Natural killer cell (primary cell): ENCODE measurements at regions not wholly inside any gene's neighbourhood (a gene's known extent, or its start where the extent isn't known, plus 50 kb on each side); places are given as distances from the start of the nearest gene placed in this dataset.

Experiments used
- ATAC-seq, 3 donors: fragments of 150-1000 bp in 2 of 3; fragments of 200-7000 bp in 1 of 3; cut with Tn5 transposase; 1 replicate in 1 of 3; 2 replicates in 2 of 3; pipeline ENCODE4 v1.10.0; 2021; ENCODE audit warnings: mild to moderate bottlenecking in 2 of 3, moderate library complexity in 2 of 3
- DNase-seq, 2 donors: peaks; one replicate each; pipeline versions ENCODE4 v3.0.0 to v3.0.0-alpha.2; 2013 to 2021; ENCODE audit warnings: mixed read lengths in 1 of 2
- H3K27ac ChIP-seq: one replicate; pipeline ENCODE4 v1.5.1; 2013; ENCODE audit warnings: mild to moderate bottlenecking, low read length
- H3K27me3 ChIP-seq: one replicate; pipeline ENCODE4 v1.6.1; 2013; ENCODE audit warnings: low read length; ENCODE audit not compliant: control insufficient read depth, insufficient read depth
- H3K36me3 ChIP-seq: one replicate; pipeline ENCODE4 v1.6.1; 2013; ENCODE audit warnings: low read length; ENCODE audit not compliant: control insufficient read depth, insufficient read depth
- H3K4me1 ChIP-seq: one replicate; pipeline ENCODE4 v1.6.1; 2013; ENCODE audit warnings: low read length; ENCODE audit not compliant: control insufficient read depth, insufficient read depth
- H3K4me3 ChIP-seq: one replicate; pipeline ENCODE4 v1.5.1; 2013; ENCODE audit warnings: low read length
- H3K9me3 ChIP-seq: one replicate; pipeline ENCODE4 v1.6.1; 2013; ENCODE audit warnings: low read length; ENCODE audit not compliant: control insufficient read depth, insufficient read depth
- H3K27ac Mint-ChIP-seq, 2 donors: one replicate each; pipeline ENCODE4 v1.8.0; 2022; ENCODE audit warnings: mild to moderate bottlenecking in 2 of 2, mixed read lengths in 2 of 2, moderate library complexity in 1 of 2
- H3K27me3 Mint-ChIP-seq, 2 donors: one replicate each; pipeline ENCODE4 v1.8.0; 2022; ENCODE audit warnings: low read depth in 2 of 2, mixed read lengths in 2 of 2
- H3K36me3 Mint-ChIP-seq: one replicate; pipeline ENCODE4 v1.8.0; 2022; ENCODE audit warnings: mixed read lengths
- H3K4me1 Mint-ChIP-seq, 2 donors: one replicate each; pipeline ENCODE4 v1.8.0; 2022; ENCODE audit warnings: mixed read lengths in 2 of 2
- H3K4me3 Mint-ChIP-seq: one replicate; pipeline ENCODE4 v1.8.0; 2022; ENCODE audit warnings: mild to moderate bottlenecking, moderate library complexity, mixed read lengths
- H3K9me3 Mint-ChIP-seq, 2 donors: one replicate each; pipeline ENCODE4 v1.8.0; 2022; ENCODE audit warnings: mixed read lengths in 2 of 2
- WGBS: methylation state at CpG from one replicate; pipeline ENCODE4 v1.1.7; 2013; ENCODE audit warnings: missing lambda C conversion rate; ENCODE audit not compliant: insufficient coverage; 5-methylcytosine and 5-hydroxymethylcytosine counted together
- intact Hi-C: fragments of 100-400 bp; cut with micrococcal nuclease; formaldehyde crosslinking; loops from one replicate; pipeline ENCODE4 v1.14.2; 2022
- TF ChIP-seq, protein P1 (sequence below): fragments of 200-600 bp; IDR thresholded peaks from one replicate; pipeline ENCODE4 v1.8.0; 2022; ENCODE audit warnings: antibody characterized with exemption

GRCh38 chr20:22339091-22339881 lies 245.1 kb downstream of the FOXA2 start:
- Mint-ChIP-seq H3K9me3 (no peaks in the 10 kb centered on the region), H3K27ac (no peak overlapping the region), H3K4me3 (no peak overlapping the region), H3K36me3 (no peaks in the 10 kb centered on the region), H3K27me3 (peaks cover 2 to 8% of the 10 kb centered on the region in 2 donors), H3K4me1 (peaks cover 4 to 6% of the 10 kb centered on the region in 2 donors)
- H3K4me1 ChIP-seq, result no peaks in the 10 kb centered on the region
- intact Hi-C loops, result loop anchor here (1.0 to 10.0 kb wide), 2 partner anchors 246 to 345 kb away; partner anchors contain the start of gene FOXA2
- H3K9me3 ChIP-seq, result no peaks in the 10 kb centered on the region
- no peak overlapping the region for H3K4me3 ChIP-seq
- TF ChIP-seq, protein P1, sequence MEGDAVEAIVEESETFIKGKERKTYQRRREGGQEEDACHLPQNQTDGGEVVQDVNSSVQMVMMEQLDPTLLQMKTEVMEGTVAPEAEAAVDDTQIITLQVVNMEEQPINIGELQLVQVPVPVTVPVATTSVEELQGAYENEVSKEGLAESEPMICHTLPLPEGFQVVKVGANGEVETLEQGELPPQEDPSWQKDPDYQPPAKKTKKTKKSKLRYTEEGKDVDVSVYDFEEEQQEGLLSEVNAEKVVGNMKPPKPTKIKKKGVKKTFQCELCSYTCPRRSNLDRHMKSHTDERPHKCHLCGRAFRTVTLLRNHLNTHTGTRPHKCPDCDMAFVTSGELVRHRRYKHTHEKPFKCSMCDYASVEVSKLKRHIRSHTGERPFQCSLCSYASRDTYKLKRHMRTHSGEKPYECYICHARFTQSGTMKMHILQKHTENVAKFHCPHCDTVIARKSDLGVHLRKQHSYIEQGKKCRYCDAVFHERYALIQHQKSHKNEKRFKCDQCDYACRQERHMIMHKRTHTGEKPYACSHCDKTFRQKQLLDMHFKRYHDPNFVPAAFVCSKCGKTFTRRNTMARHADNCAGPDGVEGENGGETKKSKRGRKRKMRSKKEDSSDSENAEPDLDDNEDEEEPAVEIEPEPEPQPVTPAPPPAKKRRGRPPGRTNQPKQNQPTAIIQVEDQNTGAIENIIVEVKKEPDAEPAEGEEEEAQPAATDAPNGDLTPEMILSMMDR, result peak; percentile 61
- H3K27me3 ChIP-seq, result no peaks in the 10 kb centered on the region
- no peaks in the 10 kb centered on the region for H3K36me3 ChIP-seq
- no peak for ATAC-seq
- WGBS, result 32% methylated on average over 10 of the region's 12 CpGs
- no peak overlapping the region for H3K27ac ChIP-seq
- DNase-seq, result peak in 1 of 2 donors; percentile 56

DNA sequence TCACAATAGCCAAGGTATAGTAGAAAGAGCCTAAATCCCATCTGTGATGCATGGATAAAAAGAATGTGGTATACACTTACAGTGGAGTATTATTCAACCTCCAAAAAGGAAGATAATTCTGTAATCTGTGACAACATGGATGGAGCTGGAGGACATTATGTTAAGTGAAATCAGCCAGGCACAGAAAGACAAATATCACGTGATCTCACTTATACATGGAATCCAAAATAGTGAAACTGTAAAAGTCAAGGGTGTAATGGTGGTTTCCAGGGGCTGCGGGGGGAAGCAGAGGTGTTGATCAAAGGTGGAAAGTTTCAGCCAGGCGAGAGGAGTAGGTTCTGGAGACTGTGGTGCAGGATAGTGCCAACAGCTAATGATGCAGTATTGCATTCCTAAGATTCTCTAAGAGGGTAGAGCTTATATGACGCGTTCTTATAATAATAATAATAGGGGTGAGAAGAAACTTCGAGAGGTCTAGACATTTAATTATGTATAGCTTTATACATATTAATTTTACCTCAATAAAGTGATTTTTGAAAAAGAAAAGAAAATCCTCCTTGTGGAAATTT lies 246.1 kb downstream of the FOXA2 start:
- H3K27ac Mint-ChIP-seq, result no peak overlapping the region
- intact Hi-C loops, result loop anchor here (10.0 kb wide), 1 partner anchor 247 kb away; the partner anchor contains the start of gene FOXA2

DNA sequence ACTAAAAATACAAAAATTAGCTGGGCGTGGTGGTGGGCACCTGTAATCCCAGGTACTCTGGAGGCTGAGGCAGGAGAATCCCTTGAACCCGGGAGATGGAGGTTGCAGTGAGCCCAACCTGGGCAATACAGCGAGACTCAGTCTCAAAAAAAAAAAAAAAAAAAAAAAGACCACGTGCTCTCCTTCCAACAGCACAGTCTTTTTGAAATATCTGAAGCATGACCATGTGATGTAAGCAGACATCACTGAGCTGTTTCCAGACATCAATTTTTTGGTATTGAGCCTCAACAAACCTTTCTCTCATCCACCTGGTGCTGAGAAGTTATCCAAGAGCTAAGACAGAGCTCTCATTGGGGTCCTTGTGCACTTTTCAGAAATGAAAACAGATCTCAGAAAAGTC lies 249.2 kb downstream of the FOXA2 start:
- Histone ChIP-seq H3K27ac (no peak overlapping the region), H3K27me3 (no peaks in the 10 kb centered on the region), H3K4me3 (no peak overlapping the region), H3K9me3 (no peaks in the 10 kb centered on the region), H3K4me1 (no peaks in the 10 kb centered on the region), H3K36me3 (no peaks in the 10 kb centered on the region)
- TF ChIP-seq, protein P1, result no peak
- Mint-ChIP-seq H3K4me3 (no peak overlapping the region), H3K27ac (no peak overlapping the region), H3K4me1 (peaks cover 4 to 6% of the 10 kb centered on the region in 2 donors), H3K36me3 (no peaks in the 10 kb centered on the region), H3K9me3 (no peaks in the 10 kb centered on the region), H3K27me3 (peaks cover 6 to 13% of the 10 kb centered on the region in 2 donors)
- ATAC-seq, result no peak
- intact Hi-C loops, result loop anchor here (10.0 kb wide), 1 partner anchor 250 kb away; the partner anchor contains the start of gene FOXA2
- WGBS, result 78% methylated on average over 3 of the region's 4 CpGs
- DNase-seq, result no peak

More for the DNA sequence above, 246.1 kb downstream of the FOXA2 start:
- Histone ChIP-seq H3K4me1 (no peaks in the 10 kb centered on the region), H3K27me3 (no peaks in the 10 kb centered on the region), H3K27ac (no peak overlapping the region), H3K36me3 (no peaks in the 10 kb centered on the region), H3K4me3 (no peak overlapping the region), H3K9me3 (no peaks in the 10 kb centered on the region)
- H3K4me1 Mint-ChIP-seq, result peaks cover 4 to 6% of the 10 kb centered on the region in 2 donors
- H3K4me3 Mint-ChIP-seq, result no peak overlapping the region
- WGBS, result 57% methylated on average over 3 of the region's 6 CpGs
- DNase-seq (no peak), ATAC-seq (no peak)
- H3K27me3 Mint-ChIP-seq, result peaks cover 2 to 8% of the 10 kb centered on the region in 2 donors
- H3K36me3 Mint-ChIP-seq, result no peaks in the 10 kb centered on the region
- H3K9me3 Mint-ChIP-seq, result no peaks in the 10 kb centered on the region
- TF ChIP-seq, protein P1, result no peak
